GM19452 (cell line): ENCODE measurements at regions not wholly inside any gene's neighbourhood (a gene's known extent, or its start where the extent isn't known, plus 50 kb on each side); places are given as distances from the start of the nearest gene placed in this dataset.
"Not testable (repeated sequence)": the region's sequence is repeated elsewhere in the genome, so short reads cannot be mapped to it uniquely, and the experiment has no call there.

Source experiments
- ATAC-seq: cut with Tn5 transposase; IDR thresholded peaks from one replicate; pipeline ENCODE4 v1.9.1; 2021; ENCODE audit not compliant: unreplicated experiment

DNA sequence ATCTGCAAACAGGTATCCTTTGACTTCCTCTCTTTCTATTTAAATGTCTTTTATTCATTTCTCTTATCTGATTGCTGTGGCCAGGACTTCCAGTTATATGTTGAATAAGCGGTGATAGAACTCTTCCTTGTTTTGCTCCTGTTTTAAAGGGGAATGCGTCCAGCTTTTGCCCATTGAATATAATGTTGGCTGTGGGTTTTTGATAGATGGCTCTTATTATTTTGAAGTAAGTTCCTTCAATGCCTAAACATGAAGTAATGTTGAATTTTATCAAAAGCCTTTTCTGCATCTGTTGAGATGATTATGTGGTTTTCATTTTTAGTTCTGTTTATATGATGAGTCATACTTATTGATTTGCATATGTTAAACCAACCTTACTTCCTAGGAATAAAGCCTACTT lies 300.5 kb upstream of the CTNND2 start:
- no peak for ATAC-seq

DNA sequence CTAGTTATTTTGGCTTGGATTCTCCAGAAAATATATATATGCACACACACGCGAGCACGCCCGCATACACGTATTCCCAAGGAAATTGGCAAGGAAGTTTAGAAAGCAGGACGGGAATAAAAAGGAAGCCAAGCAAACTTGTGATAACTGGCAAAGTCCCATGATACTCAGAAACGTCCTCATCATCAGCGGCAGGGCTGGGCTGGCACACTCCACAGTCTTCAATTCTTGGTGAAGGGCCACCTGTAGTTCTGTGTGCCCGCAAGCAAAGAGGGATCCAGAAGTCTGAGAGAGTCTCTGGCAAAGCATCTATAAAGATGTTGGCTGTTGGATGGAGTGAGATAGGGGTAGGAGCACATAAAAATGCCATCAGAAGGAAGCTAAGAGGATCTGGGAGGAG lies 289.3 kb upstream of the CTNND2 start:
- no peak for ATAC-seq

DNA sequence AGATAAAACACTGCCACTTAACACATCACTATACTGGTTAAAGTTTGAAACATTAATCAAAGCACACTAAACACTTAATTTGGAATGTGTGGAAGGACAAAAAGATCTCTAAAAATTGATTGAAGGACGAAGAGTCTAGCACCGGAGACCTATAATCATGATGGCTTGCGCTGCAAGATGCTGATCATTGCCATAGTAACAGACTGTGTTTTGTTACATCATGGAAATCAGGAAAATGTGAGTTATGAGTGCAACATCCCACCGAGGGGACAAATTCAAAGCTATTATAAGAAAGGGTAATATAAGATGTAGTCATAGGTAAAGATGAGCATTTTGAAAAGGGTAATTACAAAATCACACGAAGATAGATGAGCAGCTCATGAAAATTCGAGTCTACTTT lies 278.8 kb upstream of the CTNND2 start:
- ATAC-seq: no peak

DNA sequence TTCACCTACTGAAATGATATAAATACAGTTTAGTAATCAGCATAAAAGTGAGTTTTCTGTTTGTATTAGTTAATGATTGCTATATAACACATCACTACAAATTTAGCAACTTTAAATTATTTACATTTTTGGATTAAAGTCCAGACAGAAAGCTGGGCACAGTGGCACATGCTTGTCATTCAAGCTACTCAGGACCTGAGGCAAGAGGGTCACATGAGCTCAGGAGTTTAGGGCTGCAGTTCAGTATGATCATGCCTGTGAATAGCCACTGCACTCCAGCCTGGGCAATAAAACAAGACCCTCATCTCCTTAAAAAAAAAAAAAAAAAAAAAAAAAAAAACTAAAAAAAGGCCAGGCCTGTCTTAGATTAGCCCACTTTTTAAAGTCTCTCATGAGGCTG lies 273.6 kb upstream of the CTNND2 start:
- no peak for ATAC-seq

DNA sequence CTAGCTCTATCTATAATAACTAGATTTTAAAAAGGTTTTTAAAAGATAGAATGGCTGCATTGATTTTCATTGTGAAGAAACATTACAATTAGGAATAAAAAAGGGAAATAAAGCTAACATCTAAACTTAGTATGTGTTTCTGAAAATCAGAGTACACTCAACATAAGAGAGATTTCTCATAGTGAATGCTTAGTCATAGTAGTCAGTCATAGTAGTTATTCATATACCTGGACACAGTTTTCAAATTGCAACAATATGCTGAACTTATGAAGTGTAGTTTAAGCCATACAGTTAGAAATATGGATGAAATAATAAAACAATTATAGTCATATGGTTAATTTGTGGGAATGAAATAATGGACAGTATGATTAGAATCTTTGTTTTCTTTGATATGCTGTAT lies 273.0 kb upstream of the CTNND2 start:
- no peak for ATAC-seq

DNA sequence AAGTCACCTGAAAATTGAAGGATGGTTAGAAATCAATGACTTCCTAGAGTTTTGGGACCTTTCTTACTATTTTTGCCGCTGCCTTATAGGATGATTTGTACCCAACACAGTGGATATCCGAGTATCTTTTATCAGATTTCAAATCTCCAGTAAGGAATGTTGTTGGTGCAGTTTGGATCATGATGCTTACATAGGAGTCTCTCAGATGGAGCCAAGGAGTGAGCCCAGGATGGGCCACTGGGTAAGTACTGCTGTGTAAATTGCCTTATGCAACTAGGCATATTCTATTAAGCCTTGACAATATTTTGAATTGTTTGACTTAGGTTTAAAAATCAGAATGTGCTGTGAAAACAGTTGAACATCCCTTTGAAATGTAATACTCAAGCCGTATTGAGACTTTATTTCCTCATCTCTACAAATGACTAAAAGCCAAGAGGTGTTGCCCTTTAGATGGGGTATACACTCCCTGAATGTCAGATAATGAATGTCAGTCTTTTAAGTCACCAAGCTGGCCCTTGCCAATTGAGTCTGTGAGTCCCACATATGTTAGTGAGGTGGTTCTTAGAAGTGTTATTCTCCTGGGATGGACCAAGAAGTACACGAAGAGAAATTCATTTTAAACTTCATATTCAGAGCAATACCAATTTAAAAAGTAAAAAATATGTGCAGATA lies 271.8 kb upstream of the CTNND2 start:
- no peak for ATAC-seq

DNA sequence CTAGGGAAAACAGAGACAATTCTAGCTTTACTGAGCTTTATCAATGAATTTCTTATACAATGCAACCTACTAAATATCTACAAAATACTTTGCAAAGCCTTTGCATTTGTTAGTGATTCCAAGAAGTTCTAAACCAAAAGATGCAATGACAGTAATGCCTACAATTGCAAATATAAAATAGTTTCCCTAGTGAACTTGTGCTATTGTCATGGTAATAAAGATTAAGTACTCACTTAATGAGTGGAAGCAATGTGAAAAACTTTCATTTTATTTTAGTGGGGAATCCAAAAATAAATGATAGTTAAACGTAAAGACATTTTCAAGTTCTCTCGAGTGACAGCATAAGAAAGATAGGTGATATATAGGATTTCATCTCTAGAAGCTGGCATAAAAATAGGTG lies 270.5 kb upstream of the CTNND2 start:
- ATAC-seq: no peak

DNA sequence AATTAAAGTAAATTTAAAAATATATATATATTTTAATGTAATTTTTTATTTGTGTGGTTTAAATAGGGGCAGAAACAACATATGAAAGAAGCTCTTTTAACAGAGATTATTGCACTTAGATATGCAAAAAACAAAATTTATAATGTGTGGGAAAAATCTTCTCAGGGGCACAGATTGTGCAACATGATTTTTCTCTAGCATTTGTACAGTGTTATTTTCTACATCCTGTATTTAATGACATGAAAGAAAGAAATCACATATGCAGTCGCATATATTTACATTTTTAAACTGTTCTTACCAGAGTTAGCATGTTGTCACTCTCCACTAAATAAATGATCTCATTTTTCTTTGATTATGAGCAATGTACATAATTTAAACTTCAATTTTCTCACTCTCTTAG lies 265.3 kb upstream of the CTNND2 start:
- ATAC-seq: no peak

DNA sequence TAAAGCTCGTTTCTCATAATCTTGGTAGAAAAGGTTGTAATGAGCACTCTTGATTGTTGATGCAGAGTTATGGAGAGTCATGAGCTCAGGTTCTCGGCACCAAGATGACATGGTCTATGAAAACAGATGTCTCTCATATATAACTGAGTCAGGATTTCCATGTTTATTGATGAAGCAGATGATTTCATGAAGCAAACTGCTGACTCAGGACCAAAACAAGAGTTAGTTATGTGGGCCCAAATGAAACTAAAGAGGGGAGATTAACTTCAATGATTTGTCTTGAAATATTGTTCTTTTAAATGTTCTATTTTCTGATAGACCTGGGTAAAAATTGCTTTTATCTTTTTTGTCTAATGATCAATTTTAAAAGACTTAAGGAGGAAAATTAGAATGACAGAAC lies 258.6 kb upstream of the CTNND2 start:
- no peak for ATAC-seq

DNA sequence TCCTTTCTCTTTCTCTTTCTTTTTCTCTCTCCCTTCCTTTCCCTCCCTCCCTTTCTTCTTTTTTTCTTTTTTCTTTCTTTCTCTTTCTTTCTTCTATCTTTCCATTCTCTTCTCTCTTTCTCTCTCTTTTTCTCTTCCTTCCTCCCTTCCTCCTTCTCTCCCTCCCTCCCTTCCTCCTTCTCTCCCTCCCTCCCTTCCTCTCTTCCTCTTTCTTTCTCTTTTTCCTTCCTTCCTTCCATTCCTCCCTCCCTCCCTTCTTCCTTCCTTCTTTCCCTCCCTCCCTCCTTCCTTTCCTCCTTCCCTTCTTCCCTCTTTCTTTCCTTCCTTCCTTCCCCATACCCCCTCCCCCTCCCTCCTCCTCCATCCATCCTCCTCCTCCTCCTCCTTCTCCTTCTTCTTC lies 243.3 kb upstream of the CTNND2 start:
- no peak for ATAC-seq

DNA sequence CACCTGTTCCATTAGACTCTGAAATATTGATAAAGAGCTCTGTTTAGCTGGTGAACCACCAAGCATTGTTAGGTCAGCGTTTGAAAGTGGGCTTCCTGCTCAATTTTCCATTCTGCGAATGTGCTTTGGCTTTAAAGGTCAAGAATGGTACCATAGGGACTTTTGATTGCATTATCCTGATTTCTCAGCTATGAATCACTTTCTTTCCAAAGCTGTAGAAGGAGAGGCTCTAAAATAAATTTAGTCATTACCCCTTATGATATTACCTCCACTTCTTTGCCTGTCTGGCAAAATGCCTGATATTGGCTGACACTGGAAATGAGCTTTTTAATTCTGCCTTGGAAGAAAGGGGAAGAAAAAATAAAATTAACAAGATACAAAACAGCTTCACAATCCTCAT lies 237.2 kb upstream of the CTNND2 start:
- ATAC-seq: no peak

DNA sequence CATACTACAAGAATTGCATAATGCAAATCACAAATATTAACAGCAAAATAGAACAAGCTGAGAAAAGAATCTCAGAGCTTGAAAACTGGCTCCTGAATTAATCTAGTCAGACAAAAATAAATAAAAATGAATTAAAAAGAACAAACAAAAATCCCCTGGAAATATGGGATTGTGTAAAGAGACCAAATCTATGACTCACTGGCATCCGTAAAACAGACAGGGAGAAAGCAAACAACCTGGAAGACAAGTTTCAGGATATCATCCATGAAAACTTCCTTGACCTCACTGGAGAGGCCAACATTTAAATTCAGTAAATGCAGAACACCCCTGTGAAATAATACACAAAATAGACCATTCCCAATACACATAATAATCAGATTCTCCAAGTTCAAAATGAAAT lies 229.3 kb upstream of the CTNND2 start:
- ATAC-seq: no peak

DNA sequence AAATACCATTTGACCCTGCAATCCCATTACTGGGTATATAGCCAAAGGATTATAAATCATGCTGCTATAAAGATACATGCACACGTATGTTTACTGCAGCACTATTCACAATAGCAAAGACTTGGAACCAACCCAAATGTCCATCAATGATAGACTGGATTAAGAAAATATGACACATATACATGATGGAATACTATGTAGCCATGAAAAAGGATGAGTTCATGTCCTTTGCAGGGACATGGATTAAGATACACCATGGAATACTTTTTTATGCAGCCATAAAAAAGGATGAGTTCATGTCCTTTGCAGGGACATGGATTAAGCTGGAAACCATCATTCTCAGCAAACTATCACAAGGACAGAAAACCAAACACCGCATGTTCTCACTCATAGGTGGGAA lies 226.8 kb upstream of the CTNND2 start:
- ATAC-seq: not testable (repeated sequence)

DNA sequence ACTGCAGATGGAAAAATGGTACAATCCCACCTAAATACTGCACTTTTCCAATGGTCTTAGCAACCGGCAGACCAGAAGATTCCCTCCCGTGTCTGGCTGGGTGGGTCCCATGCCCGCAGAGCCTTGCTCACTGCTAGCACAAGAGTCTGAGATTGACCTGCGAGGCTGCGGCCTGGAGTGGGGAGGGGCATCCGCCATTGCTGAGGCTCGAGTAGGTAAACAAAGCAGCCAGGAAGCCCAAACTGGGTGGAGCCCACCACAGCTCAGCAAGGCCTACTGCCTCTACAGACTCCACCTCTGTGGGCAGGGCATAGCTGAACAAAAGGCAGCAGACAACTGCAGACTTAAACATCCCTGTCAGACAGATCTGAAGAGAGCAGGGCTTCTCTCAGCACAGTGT lies 221.6 kb upstream of the CTNND2 start:
- no peak for ATAC-seq

DNA sequence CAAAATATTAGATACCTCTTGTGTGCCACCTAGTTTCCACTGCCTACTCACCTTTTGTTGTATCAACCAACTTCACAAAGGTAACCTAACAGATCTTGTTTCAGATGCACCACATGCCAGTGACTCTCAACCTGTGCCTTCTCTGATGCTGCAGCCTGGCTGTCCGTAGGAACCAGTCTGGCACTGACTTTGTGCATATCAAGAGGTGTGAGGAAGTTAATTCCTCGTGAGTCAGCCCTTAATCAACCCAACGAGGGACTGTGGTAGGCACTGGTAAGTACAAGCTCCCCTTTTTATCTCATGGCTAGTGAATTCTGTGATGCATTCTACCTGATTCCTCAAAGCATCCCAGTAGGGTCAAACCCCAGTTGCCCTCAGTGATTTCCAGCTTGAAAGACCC lies 215.4 kb upstream of the CTNND2 start:
- no peak for ATAC-seq

DNA sequence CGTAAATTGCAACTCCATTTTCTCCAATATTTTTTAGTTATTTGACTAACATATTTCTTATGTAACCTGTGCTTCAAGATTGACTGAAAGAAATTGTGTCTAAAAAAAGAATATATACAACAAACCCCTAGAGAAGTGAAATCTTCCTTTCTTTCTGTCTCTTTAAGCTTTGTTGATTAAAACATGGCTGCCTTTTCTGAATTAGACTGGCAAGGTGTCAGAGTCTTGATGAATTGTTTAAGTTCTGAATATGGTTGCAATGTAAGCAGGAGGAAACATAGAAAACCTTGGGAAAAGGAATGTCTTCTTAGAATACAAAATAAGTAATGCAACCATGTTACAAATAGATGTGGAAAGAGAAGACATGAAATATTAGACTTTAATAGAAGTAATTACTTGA lies 209.8 kb upstream of the CTNND2 start:
- ATAC-seq: no peak

DNA sequence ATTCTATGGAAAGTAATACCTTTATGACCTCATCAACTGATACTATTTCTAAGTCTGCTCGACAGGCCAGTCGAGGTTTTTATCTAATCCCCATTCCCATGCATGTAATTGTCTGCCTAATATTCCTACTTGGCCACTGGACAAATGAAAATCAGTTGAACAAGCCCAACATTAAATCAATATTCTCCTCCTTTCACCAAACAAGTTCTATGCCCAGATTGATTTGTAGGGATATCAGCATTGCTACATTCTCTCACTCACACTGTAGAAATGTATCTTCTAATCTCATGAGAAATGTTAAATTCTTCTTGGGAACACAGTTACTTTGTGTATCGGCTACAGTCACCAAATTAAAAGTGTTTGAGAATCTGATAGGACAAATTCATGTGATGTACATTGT lies 208.8 kb upstream of the CTNND2 start:
- no peak for ATAC-seq

DNA sequence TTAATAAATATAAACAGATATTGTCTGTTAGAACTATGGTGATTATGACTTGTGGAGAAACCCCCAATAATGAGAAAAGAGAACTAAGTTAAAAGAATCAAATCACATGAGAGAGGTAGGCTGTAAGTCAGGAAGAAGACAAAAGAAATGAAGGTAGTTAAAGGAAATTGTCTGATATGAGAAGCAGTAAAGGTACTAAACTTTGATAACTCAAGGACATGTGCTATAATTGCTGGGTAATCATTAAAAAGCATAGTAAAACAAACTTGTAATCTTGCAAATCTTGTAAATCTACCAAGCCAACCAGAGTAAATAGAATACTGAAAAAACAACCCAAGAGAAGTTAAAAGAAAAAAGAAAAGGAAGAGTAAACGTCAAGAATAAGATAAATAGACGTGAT lies 207.0 kb upstream of the CTNND2 start:
- ATAC-seq: no peak

DNA sequence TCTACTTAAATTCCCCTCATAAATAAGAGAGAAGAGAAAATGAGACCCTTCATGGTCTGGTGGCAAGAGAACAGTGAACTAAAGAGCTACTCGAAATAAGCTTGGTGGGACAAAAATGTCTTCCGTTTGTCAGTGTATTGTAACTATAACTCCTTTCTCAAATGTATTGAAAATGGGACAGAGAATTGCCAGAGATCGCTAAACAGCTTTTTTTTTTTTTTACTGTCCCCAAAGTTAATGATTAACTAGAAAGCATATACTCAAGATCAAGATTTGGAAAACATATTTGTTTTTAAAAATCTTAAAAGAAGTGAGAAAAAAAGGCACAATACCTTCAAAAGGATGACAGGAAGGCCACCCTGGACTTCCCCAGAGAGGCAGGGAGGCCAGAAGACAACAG lies 206.4 kb upstream of the CTNND2 start:
- no peak for ATAC-seq

DNA sequence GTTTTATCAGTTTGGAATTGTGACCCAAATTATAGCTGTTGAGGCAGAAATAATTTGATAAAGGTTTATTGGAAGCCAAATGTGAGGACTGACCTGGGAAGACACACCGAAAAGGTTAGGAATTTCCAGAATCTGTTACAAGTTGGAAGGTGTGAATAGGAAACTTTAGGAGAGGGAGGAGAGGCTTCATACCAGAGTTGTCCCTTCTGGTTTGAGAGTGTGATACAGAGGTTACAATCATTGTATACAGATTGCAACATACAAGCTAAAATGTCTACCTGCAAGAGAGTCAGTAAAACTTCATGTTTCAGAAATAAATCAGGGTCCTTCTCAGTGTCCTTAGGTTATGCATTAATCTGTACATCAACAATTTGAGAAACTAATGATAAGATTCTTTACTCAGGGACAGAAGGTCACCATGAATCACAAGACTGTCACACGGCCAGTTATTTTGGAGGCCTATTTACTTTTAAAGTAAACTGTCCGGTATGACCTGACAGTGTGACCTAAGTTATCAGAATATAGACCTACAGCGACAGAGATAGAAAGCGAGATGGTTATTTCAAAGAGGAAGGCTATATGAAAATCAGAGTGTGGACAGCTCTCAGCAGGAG lies 204.9 kb upstream of the CTNND2 start:
- no peak for ATAC-seq

DNA sequence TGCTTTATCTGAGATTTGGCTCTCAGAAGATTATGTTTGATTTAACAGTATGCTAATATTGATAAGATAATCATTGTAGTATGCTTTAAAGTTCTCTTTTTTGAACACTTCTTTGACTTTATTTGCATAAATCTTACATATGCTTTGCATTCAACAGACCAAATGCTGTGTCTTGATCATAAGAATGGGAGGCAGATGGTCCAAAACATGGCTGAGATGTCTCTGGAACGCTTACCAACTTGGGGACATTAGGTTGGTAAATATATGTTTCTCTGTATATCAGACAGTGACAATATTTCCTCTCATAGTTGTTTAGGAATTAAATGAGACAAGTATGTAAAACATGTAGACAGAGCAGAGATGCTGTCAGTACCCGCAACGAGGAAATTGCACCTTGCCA lies 197.9 kb upstream of the CTNND2 start:
- no peak for ATAC-seq

DNA sequence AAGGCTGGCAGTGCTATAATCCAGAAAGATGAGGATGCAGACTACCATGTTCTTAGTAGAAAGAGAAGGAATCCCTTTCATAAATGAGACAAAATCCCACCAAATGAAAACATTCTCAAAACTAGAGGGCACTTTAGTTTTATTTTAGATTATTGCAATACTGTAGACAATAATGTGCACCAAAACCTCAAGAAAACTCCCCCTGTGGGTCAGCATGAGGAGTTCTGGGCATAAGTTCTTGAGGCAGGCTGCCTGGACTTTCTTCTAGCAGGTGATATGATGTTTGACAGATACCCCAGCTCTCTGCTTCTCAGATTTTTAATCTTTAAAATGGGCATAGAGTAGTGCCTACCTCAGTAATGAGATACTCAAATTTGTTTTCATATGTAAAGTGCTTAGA lies 196.3 kb upstream of the CTNND2 start:
- ATAC-seq: no peak

DNA sequence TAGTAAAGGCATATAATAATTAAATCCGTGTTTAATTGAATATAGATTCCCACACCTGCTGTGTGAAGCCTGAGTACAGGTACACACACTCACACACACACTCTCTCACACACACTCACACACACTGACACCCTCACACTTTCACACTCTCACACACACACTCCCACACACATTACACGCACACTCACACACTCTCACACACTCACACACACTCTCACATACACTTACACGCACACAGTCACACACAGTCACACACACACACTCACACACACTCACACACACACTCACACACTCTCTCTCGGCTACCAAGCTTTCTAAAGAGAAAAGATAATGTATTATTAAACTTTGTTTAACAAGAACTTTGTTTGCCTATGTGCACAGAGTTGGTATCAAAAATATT lies 195.1 kb upstream of the CTNND2 start:
- ATAC-seq: no peak
